Nephron (organoid): ENCODE measurements at regions not wholly inside any gene's neighbourhood (a gene's known extent, or its start where the extent isn't known, plus 50 kb on each side); places are given as distances from the start of the nearest gene placed in this dataset.

Source experiments
- H3K27ac Mint-ChIP-seq, 3 experiments: 2 replicates each; pipeline ENCODE4 v1.8.0; 2020; ENCODE audit warnings: mixed read lengths in 3 of 3, mild to moderate bottlenecking in 2 of 3, moderate library complexity in 1 of 3
- H3K27me3 Mint-ChIP-seq: 2 replicates; pipeline ENCODE4 v1.8.0; 2021; ENCODE audit warnings: low read depth, mild to moderate bottlenecking, moderate library complexity, mixed read lengths
- H3K36me3 Mint-ChIP-seq: 2 replicates; pipeline ENCODE4 v1.8.0; 2020; ENCODE audit warnings: low read depth, mixed read lengths
- H3K4me1 Mint-ChIP-seq: 2 replicates; pipeline ENCODE4 v1.8.0; 2020; ENCODE audit warnings: mixed read lengths
- H3K4me3 Mint-ChIP-seq, 3 experiments: 2 replicates each; pipeline ENCODE4 v1.8.0; 2020; ENCODE audit warnings: mild to moderate bottlenecking in 3 of 3, mixed read lengths in 3 of 3, moderate library complexity in 2 of 3
- H3K9me3 Mint-ChIP-seq: 2 replicates; pipeline ENCODE4 v1.8.0; 2020; ENCODE audit warnings: mixed read lengths
- CTCF ChIP-seq, 3 experiments: fragments of 200-600 bp; sonication (generic); IDR thresholded peaks; one replicate each; pipeline ENCODE4 v1.5.0; 2021; ENCODE audit warnings: antibody characterized with exemption in 3 of 3; ENCODE audit not compliant: unreplicated experiment in 3 of 3

DNA sequence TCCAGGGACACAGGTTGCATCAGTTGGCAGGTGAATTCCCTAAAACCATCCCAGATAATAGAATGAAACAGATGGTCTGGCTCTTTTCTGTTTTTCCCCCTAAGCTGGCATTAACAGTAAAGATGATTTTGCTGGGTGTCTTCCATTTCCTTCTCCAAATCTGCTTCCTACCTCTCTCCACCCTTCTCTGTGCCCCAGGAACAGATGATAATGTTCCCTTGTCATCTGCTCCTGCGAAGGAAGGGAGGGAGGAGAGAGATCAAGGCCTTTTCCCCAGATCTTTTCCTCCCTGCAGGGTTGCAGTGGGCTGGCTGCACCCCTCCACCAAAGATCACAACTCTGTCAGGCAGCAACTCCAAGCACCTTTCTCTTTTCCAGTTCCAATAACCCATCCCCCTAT, 156.5 kb upstream of the PRDM1 start:
- H3K4me3 Mint-ChIP-seq, result no peak overlapping the region
- no peaks in the 10 kb centered on the region for H3K9me3 Mint-ChIP-seq
- no peaks in the 10 kb centered on the region for H3K27me3 Mint-ChIP-seq

DNA sequence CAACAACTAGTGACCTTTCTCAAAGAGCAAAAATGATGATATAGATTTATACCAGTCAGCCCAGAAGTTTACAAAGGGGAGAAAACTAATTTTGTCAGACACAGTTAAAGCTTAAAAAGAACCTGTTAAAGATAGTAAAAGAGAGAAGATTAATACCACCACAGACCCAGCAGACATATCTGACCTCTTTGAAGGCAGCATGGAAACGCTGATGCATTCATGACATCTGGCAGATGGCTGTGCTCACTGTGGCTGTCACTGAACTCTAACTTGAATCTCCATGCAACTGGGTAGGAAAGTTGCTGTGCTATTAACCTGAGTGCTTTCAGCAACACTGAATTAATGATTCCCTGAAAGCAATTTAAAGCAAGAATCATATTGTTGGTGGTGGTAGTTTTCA, 159.8 kb upstream of the PRDM1 start:
- Mint-ChIP-seq H3K27ac (no peak overlapping the region), H3K27me3 (peaks cover 4% of the 10 kb centered on the region), H3K4me3 (no peak overlapping the region), H3K9me3 (peaks cover 6% of the 10 kb centered on the region), H3K36me3 (no peaks in the 10 kb centered on the region), H3K4me1 (no peaks in the 10 kb centered on the region)
- TF ChIP-seq CTCF (IDR thresholded peaks at IDR 0.05; ENCODE audit: unreplicated experiment in 3 of 3), result no peak

More for the DNA sequence above, 156.5 kb upstream of the PRDM1 start:
- H3K27ac Mint-ChIP-seq, result no peak overlapping the region
- no peak for TF ChIP-seq CTCF (IDR thresholded peaks at IDR 0.05; ENCODE audit: unreplicated experiment in 3 of 3)
- H3K4me1 Mint-ChIP-seq, result no peaks in the 10 kb centered on the region
- no peaks in the 10 kb centered on the region for H3K36me3 Mint-ChIP-seq

GRCh38 chr6:105925706-105926105, 160.4 kb upstream of the PRDM1 start:
- no peaks in the 10 kb centered on the region for H3K4me1 Mint-ChIP-seq
- no peak overlapping the region for H3K27ac Mint-ChIP-seq
- H3K4me3 Mint-ChIP-seq, result no peak overlapping the region
- H3K27me3 Mint-ChIP-seq, result peaks cover 4% of the 10 kb centered on the region
- no peak for TF ChIP-seq CTCF (IDR thresholded peaks at IDR 0.05; ENCODE audit: unreplicated experiment in 3 of 3)
- H3K9me3 Mint-ChIP-seq, result peaks cover 6% of the 10 kb centered on the region
- H3K36me3 Mint-ChIP-seq, result no peaks in the 10 kb centered on the region

GRCh38 chr6:105921781-105922180, 164.4 kb upstream of the PRDM1 start:
- TF ChIP-seq CTCF (IDR thresholded peaks at IDR 0.05; ENCODE audit: unreplicated experiment in 3 of 3), result no peak
- H3K36me3 Mint-ChIP-seq, result no peaks in the 10 kb centered on the region
- no peak overlapping the region for H3K27ac Mint-ChIP-seq
- peaks cover 4% of the 10 kb centered on the region for H3K27me3 Mint-ChIP-seq
- H3K9me3 Mint-ChIP-seq, result peaks cover 6% of the 10 kb centered on the region
- H3K4me1 Mint-ChIP-seq, result no peaks in the 10 kb centered on the region
- H3K4me3 Mint-ChIP-seq, result no peak overlapping the region

DNA sequence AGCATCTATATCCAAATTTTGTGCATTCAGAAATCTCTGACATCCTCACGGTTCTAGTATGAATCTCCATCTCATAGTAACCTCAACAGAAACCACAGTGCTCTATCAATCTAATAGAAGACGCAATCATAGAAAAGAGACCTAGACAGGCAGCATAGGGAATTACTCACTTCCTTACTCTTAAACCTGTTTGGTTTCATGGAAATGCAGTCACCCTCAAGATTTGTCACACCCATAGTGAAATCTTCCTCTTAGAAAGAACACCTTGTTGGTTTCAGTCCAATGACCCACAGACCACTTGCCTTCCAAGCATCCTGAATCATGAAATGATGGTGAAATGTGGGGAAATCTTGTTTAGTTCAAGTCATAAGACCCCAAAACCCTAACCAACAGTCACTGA, 166.1 kb upstream of the PRDM1 start:
- peaks cover 6% of the 10 kb centered on the region for H3K9me3 Mint-ChIP-seq
- H3K4me3 Mint-ChIP-seq, result no peak overlapping the region
- no peaks in the 10 kb centered on the region for H3K36me3 Mint-ChIP-seq
- no peak overlapping the region for H3K27ac Mint-ChIP-seq
- peaks cover 4% of the 10 kb centered on the region for H3K27me3 Mint-ChIP-seq
- H3K4me1 Mint-ChIP-seq, result no peaks in the 10 kb centered on the region
- TF ChIP-seq CTCF (IDR thresholded peaks at IDR 0.05; ENCODE audit: unreplicated experiment in 3 of 3), result no peak

DNA sequence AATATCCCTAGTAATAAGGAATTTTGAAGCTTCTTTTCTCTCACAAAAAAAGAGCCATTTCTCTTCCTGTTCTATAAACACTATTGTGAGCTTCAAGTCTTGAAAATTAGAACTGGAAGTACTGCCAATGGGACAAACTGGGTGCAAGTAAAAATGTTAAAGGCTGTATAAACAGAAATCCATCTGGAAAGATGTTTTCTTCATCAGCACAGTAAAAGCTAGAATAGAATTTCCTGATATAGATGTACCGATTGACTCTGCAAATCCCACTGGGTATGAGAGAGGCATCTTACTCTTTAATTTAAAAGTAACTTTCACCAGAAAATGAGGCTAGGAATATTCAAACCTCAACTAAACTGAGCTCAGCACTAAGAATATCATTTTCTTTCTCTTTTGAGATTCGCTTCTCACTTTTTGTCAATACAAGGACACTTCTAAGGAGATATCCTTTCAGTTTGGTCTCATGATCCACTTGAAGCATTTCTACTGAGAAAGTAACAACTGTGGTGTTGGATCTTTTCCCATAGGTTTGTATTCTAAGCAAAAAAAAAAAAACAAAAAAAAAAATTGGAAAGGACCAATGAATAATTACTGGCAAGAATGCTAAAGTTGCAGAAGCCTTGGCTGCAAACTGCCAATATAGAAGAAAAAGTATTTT, 169.0 kb upstream of the PRDM1 start:
- peaks cover 3% of the 10 kb centered on the region for H3K9me3 Mint-ChIP-seq
- TF ChIP-seq CTCF (IDR thresholded peaks at IDR 0.05; ENCODE audit: unreplicated experiment in 3 of 3), result no peak
- H3K4me3 Mint-ChIP-seq, result no peak overlapping the region
- no peaks in the 10 kb centered on the region for H3K27me3 Mint-ChIP-seq
- no peaks in the 10 kb centered on the region for H3K4me1 Mint-ChIP-seq
- H3K27ac Mint-ChIP-seq, result no peak overlapping the region
- H3K36me3 Mint-ChIP-seq, result no peaks in the 10 kb centered on the region
